Right lobe of liver (tissue), 6 donors: ENCODE measurements at regions not wholly inside any gene's neighbourhood (a gene's known extent, or its start where the extent isn't known, plus 50 kb on each side); places are given as distances from the start of the nearest gene placed in this dataset.

Source experiments
- ATAC-seq, 4 donors: fragments of 200-7000 bp; cut with Tn5 transposase; one replicate each; pipeline ENCODE4 v1.9.1; 2020; ENCODE audit warnings: mild to moderate bottlenecking in 4 of 4, moderate library complexity in 4 of 4
- DNase-seq, 3 donors: peaks; one replicate each; pipeline ENCODE4 v3.0.0-alpha.2; 2020
- H3K27ac ChIP-seq, 3 donors: fragments of 200-600 bp; one replicate each; pipeline ENCODE4 v1.8.0; 2022
- H3K27me3 ChIP-seq, 2 donors: fragments of 200-600 bp; one replicate each; pipeline ENCODE4 v1.8.0; 2022
- H3K36me3 ChIP-seq, 4 donors: fragments of 200-600 bp; sonication (generic) in 1 of 4; one replicate each; pipeline versions ENCODE4 v1.5.1 to v1.8.0; 2017 to 2022; ENCODE audit warnings: control low read depth in 1 of 4
- H3K4me1 ChIP-seq, 4 donors: fragments of 200-600 bp; sonication (generic) in 1 of 4; one replicate each; pipeline versions ENCODE4 v1.5.1 to v1.8.0; 2017 to 2022; ENCODE audit warnings: control low read depth in 1 of 4
- H3K4me3 ChIP-seq, 3 donors: fragments of 200-600 bp; one replicate each; pipeline ENCODE4 v1.8.0; 2022
- H3K9me3 ChIP-seq, 4 donors: fragments of 200-600 bp; sonication (generic) in 1 of 4; one replicate each; pipeline versions ENCODE4 v1.5.1 to v1.8.0; 2017 to 2022; ENCODE audit warnings: control low read depth in 1 of 4
- CTCF ChIP-seq, 4 donors: fragments of 200-600 bp in 3 of 4; fragments of 450-650 bp in 1 of 4; IDR thresholded peaks; one replicate each; pipeline versions ENCODE4 v1.5.1 to v1.8.0; 2016 to 2022; ENCODE audit warnings: antibody characterized with exemption in 4 of 4, mild to moderate bottlenecking in 2 of 4
- POLR2A ChIP-seq: fragments of 450-650 bp; IDR thresholded peaks from one replicate; pipeline ENCODE4 v1.6.1; 2017; ENCODE audit warnings: antibody characterized with exemption, mild to moderate bottlenecking
- WGBS: methylation state at CpG from one replicate; pipeline ENCODE4 v1.1.6; 2018; ENCODE audit warnings: low coverage, low lambda C conversion rate; ENCODE audit not compliant: insufficient coverage; ENCODE audit errors: missing lambda C conversion rate; 5-methylcytosine and 5-hydroxymethylcytosine counted together
- intact Hi-C, 2 donors: fragments of 100-400 bp; cut with DNase I; formaldehyde crosslinking; loops; one replicate each; pipeline versions ENCODE4 v1.11.2 to v1.14.1; 2022
- donor health status: DM: no; HTN: yes; CAD: no.
- donor health status: DM: no; HTN: no; CAD: no.
- donor health status: DM: no; HTN: no; CAD: no.
- donor health status: DM: no; HTN: yes; CAD: no.
- donor health status: DM: no; HTN: yes; CAD: no.

DNA sequence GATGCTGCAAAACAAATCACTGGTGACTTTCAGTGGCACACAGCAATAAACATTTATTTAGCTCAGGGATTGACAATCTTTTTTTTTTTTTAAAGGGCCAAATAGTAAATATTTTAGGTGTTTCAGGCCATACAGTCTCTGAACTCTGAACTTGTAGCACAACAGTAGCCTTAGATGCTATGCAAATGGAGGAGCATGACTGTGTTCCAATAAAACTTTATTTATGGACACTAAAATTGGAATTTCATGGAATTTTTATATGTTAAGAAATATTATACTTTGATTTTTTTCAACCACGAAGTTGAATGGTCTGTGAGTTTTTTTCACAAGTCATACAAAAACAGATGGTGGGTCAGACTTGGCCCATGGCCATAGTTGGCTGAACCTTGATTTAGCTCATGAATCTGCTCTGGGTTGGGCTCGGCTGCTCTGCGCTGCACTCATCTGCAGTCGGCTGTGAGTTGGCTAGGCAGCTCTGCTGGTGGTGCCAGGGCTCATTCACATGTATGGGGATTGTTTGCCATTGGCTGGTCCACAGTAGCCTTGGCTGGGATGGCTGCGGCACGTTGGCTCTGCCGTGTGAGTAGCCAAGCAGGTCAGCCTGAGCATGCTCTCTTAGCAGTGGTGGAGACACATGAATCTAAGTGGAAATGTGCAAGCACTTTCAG, 231.7 kb upstream of the PGRMC2 start:
- Histone ChIP-seq H3K9me3 (no peaks in the 10 kb centered on the region), H3K27me3 (no peaks in the 10 kb centered on the region), H3K4me3 (no peak overlapping the region), H3K4me1 (peaks cover 0 to 14% (median 0%) of the 10 kb centered on the region in 4 donors), H3K27ac (no peak overlapping the region), H3K36me3 (no peaks in the 10 kb centered on the region)
- intact Hi-C loops, result no loop called here
- TF ChIP-seq CTCF (IDR thresholded peaks at IDR 0.05), result no peak
- WGBS, result 86% methylated on average over 1 of the region's 7 CpGs
- DNase-seq, result no peak
- ATAC-seq, result no peak

DNA sequence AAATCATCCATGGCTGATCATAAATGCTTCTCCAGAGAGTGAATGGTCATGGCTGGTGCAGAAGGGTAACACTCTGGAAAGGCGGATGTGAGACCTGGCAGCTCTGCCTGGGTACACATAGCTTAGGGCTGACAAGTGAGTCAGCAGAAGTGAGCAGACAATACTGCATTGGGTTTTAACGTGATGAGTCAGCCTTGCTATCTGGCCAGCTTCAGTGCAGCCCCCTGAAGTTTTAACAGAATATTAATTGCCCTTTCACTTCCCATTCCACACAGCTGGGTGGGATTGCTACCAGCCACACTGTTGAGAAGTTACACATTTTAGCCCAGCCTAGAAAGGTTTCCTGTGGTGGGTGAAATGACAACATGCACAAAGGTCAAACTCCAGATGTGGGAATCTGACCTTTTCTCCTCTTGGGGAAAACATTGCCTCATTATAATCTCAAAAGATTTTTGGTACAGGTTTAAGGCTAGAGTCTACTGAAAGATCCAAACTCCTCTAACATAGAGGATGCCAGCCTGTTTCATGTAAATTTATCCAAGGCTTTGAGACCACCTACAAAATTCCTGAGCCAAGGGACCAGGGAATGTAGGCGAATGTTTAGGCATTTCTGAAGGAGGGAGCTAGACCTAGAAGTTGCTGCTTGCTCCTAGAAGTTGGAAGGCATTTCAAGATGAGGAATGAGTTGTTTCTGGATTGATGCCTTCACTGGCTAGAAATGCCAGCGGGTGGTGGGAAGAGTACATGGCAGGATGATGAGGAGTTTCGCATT, 230.3 kb upstream of the PGRMC2 start:
- intact Hi-C loops, result no loop called here
- peak in 1 of 3 donors; percentile 64 for DNase-seq

GRCh38 chr4:128517096-128517738, 229.6 kb upstream of the PGRMC2 start:
- WGBS, result 92% methylated on average over 4 of the region's 4 CpGs
- ATAC-seq (peak in 1 of 4 donors; percentile 41), DNase-seq (no peak)
- H3K9me3 ChIP-seq, result no peaks in the 10 kb centered on the region
- H3K27me3 ChIP-seq, result no peaks in the 10 kb centered on the region
- intact Hi-C loops, result no loop called here
- H3K4me1 ChIP-seq, result peaks cover 0 to 14% (median 0%) of the 10 kb centered on the region in 4 donors
- no peak overlapping the region for H3K4me3 ChIP-seq
- peak overlapping the region in 2 of 3 donors; percentile 17 to 35 for H3K27ac ChIP-seq
- no peaks in the 10 kb centered on the region for H3K36me3 ChIP-seq
- no peak for TF ChIP-seq CTCF (IDR thresholded peaks at IDR 0.05)

More for the DNA sequence above, 230.3 kb upstream of the PGRMC2 start:
- no peak overlapping the region for H3K4me3 ChIP-seq
- TF ChIP-seq CTCF (IDR thresholded peaks at IDR 0.05), result no peak
- TF ChIP-seq POLR2A, result no peak
- H3K36me3 ChIP-seq, result no peaks in the 10 kb centered on the region
- 28% methylated on average over 3 of the region's 5 CpGs for WGBS
- peak; percentile 90 to 97 (median 93) for ATAC-seq
- no peaks in the 10 kb centered on the region for H3K27me3 ChIP-seq
- no peaks in the 10 kb centered on the region for H3K9me3 ChIP-seq
- H3K4me1 ChIP-seq, result peaks cover 0 to 14% (median 0%) of the 10 kb centered on the region in 4 donors
- peak overlapping the region in 2 of 3 donors; percentile 17 to 35 for H3K27ac ChIP-seq

- H3K9me3 ChIP-seq, result no peaks in the 10 kb centered on the region
- WGBS, result 80% methylated on average over 8 of the region's 8 CpGs
- H3K4me3 ChIP-seq, result no peak overlapping the region
- DNase-seq (no peak), ATAC-seq (no peak)
- TF ChIP-seq CTCF (IDR thresholded peaks at IDR 0.05), result no peak
- no peak for TF ChIP-seq POLR2A
- no peaks in the 10 kb centered on the region for H3K36me3 ChIP-seq
- no peak overlapping the region for H3K27ac ChIP-seq
- no peaks in the 10 kb centered on the region for H3K27me3 ChIP-seq
- intact Hi-C loops, result no loop called here
- peaks cover 0 to 14% (median 0%) of the 10 kb centered on the region in 4 donors for H3K4me1 ChIP-seq
These were observed 228.8 kb upstream of the PGRMC2 start for GRCh38 chr4:128516301-128516969.
